Prostate gland (tissue), 2 donors: ENCODE measurements at regions not wholly inside any gene's neighbourhood (a gene's known extent, or its start where the extent isn't known, plus 50 kb on each side); places are given as distances from the start of the nearest gene placed in this dataset.

Experiments
- DNase-seq: peaks from one replicate; pipeline ENCODE4 v3.0.0-alpha.2; 2019; ENCODE audit warnings: low spot score
- H3K27ac ChIP-seq, 2 donors: fragments of 200-600 bp; sonication (generic); 2 replicates each; pipeline ENCODE4 v1.5.1; 2017 to 2019
- H3K27me3 ChIP-seq: fragments of 200-600 bp; sonication (generic); replicated peaks from 2 replicates; pipeline ENCODE4 v1.5.1; 2019; ENCODE audit not compliant: insufficient read depth
- H3K36me3 ChIP-seq, 2 donors: fragments of 200-600 bp; sonication (generic); 1 replicate in 1 of 2; 2 replicates in 1 of 2; pipeline versions ENCODE4 v1.5.1 to v1.8.1; 2017 to 2019
- H3K4me1 ChIP-seq: fragments of 200-600 bp; sonication (generic); replicated peaks from 2 replicates; pipeline ENCODE4 v1.5.1; 2019
- H3K4me3 ChIP-seq, 2 donors: fragments of 200-600 bp; sonication (generic); 2 replicates each; pipeline ENCODE4 v1.5.1; 2017 to 2019
- H3K9me3 ChIP-seq: fragments of 200-600 bp; sonication (generic); 2 replicates; pipeline ENCODE4 v1.5.1; 2017
- POLR2A ChIP-seq: fragments of 450-650 bp; IDR thresholded peaks from one replicate; pipeline ENCODE4 v1.6.1; 2016; ENCODE audit warnings: antibody characterized with exemption, mild to moderate bottlenecking
- POLR2AphosphoS5 ChIP-seq: sonication (generic); formaldehyde crosslinking; IDR thresholded peaks from one replicate; pipeline ENCODE4 v1.6.1; 2017; ENCODE audit warnings: antibody characterized with exemption
- WGBS: methylation state at CpG from one replicate; pipeline ENCODE4 v1.1.5; 2018; 5-methylcytosine and 5-hydroxymethylcytosine counted together
- intact Hi-C: fragments of 100-400 bp; cut with DNase I; formaldehyde crosslinking; loops from one replicate; pipeline ENCODE4 v1.14.2; 2022
- TF ChIP-seq, protein P1 (sequence below), 4 experiments: fragments of 200-600 bp in 2 of 4; fragments of 450-650 bp in 2 of 4; sonication (generic) in 2 of 4; IDR thresholded peaks; 1 replicate in 3 of 4; 2 replicates in 1 of 4; pipeline ENCODE4 v1.5.1; 2016 to 2019; ENCODE audit warnings: antibody characterized with exemption in 4 of 4, mild to moderate bottlenecking in 2 of 4, moderate library complexity in 2 of 4

GRCh38 chr9:82247318-82247717, 258.7 kb downstream of the SPATA31D1 start:
- Histone ChIP-seq H3K4me3 (no peak overlapping the region), H3K27me3 (no peaks in the 10 kb centered on the region), H3K27ac (no peak overlapping the region), H3K4me1 (no peaks in the 10 kb centered on the region), H3K36me3 (no peaks in the 10 kb centered on the region), H3K9me3 (no peaks in the 10 kb centered on the region)
- intact Hi-C loops, result no loop called here
- TF ChIP-seq POLR2A (no peak), POLR2AphosphoS5 (no peak)
- TF ChIP-seq, protein P1, sequence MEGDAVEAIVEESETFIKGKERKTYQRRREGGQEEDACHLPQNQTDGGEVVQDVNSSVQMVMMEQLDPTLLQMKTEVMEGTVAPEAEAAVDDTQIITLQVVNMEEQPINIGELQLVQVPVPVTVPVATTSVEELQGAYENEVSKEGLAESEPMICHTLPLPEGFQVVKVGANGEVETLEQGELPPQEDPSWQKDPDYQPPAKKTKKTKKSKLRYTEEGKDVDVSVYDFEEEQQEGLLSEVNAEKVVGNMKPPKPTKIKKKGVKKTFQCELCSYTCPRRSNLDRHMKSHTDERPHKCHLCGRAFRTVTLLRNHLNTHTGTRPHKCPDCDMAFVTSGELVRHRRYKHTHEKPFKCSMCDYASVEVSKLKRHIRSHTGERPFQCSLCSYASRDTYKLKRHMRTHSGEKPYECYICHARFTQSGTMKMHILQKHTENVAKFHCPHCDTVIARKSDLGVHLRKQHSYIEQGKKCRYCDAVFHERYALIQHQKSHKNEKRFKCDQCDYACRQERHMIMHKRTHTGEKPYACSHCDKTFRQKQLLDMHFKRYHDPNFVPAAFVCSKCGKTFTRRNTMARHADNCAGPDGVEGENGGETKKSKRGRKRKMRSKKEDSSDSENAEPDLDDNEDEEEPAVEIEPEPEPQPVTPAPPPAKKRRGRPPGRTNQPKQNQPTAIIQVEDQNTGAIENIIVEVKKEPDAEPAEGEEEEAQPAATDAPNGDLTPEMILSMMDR (IDR thresholded peaks at IDR 0.05), result no peak
- no peak for DNase-seq
- 100% methylated on average over 1 of the region's 1 CpG for WGBS

DNA sequence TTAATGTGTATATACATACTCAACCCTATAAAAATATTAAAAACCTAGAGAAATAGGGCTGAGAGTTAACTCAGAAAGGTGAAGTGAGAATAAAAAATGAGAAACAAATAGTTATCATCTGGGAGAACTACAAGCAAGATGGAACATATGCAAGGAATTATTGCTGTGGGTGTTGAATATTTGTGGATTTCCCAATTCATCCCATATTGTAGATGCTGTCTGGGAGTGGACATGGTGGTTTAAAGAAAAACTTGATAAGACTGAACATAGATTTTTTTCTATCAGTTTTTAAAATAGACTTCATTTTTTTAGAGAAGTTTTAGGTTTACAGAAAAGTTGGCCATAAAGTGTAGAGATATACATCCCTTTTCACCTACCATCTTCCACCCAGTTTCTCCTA, 263.5 kb downstream of the SPATA31D1 start:
- no peak overlapping the region for H3K27ac ChIP-seq
- intact Hi-C loops, result no loop called here
- no peaks in the 10 kb centered on the region for H3K27me3 ChIP-seq
- no peak for DNase-seq
- TF ChIP-seq, protein P1 (IDR thresholded peaks at IDR 0.05), result no peak
- TF ChIP-seq POLR2AphosphoS5, result no peak
- TF ChIP-seq POLR2A, result no peak
- no peaks in the 10 kb centered on the region for H3K4me1 ChIP-seq
- H3K9me3 ChIP-seq, result no peaks in the 10 kb centered on the region
- no peaks in the 10 kb centered on the region for H3K36me3 ChIP-seq
- H3K4me3 ChIP-seq, result no peak overlapping the region

- intact Hi-C loops, result no loop called here
- 100% methylated on average over 1 of the region's 1 CpG for WGBS
- no peak for DNase-seq
Observed at GRCh38 chr9:82254646-82255367, 266.2 kb downstream of the SPATA31D1 start.

DNA sequence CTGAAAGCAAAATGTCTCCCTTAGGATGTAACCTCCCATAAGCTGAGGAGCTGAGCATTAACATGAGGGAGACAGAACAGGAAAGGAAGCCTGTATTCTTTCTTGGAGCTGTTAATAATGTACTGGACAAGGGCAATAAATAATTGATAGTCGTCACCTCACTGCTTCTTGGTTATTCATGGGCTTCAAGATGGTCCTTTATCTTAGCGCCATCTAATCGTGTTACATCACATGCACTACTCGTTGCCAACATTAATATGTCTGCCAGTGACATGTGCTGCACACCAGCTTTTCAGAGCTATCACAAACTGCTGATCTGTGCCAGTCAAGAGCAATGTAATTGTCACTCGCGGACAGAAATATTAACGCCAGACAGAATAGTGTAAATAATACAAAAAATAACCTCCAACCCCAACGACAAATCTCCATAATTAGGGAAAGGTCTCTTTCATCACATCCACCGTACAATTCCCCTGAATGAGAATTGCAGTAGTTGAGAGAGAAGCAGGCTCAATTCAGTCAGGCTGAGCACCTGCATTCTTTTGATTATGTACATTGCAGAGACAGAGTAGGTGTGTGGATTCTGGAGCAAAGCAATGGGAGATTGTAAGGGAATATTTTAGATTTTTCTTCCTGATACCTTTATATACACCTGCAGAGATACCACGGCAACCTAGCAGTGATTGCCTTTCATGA, 267.1 kb downstream of the SPATA31D1 start:
- no peaks in the 10 kb centered on the region for H3K27me3 ChIP-seq
- no peak for DNase-seq
- H3K27ac ChIP-seq, result no peak overlapping the region
- WGBS, result 80% methylated on average over 10 of the region's 10 CpGs
- intact Hi-C loops, result no loop called here
- no peak overlapping the region for H3K4me3 ChIP-seq
- no peaks in the 10 kb centered on the region for H3K4me1 ChIP-seq
- no peaks in the 10 kb centered on the region for H3K9me3 ChIP-seq
- TF ChIP-seq POLR2AphosphoS5 (no peak), POLR2A (no peak)
- TF ChIP-seq, protein P1 (IDR thresholded peaks at IDR 0.05), result no peak
- H3K36me3 ChIP-seq, result no peaks in the 10 kb centered on the region

More at GRCh38 chr9:82254646-82255367, 266.2 kb downstream of the SPATA31D1 start:
- Histone ChIP-seq H3K27me3 (no peaks in the 10 kb centered on the region), H3K4me1 (no peaks in the 10 kb centered on the region), H3K9me3 (no peaks in the 10 kb centered on the region), H3K36me3 (no peaks in the 10 kb centered on the region), H3K4me3 (no peak overlapping the region), H3K27ac (no peak overlapping the region)
- TF ChIP-seq, protein P1 (IDR thresholded peaks at IDR 0.05), result no peak
- TF ChIP-seq POLR2A (no peak), POLR2AphosphoS5 (no peak)

DNA sequence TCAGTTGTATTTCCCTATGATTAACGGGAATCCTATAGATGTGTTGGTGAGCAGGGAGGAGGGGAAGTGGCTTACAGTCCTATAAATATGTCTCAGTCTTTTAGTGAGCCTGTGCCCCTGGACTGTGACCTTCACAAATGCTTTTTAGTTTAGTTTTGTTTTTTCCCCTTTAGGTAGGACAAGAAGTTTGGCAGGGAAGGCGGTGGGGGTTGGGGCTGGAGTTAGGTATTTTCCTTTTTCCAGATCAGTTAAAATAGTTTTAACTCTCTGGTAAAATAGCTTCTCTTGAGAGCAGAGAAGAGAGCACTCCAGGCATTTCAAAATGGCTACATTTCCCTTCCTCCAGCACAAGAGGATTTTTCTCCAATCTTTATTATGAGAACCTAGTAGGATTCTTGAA, 272.1 kb downstream of the SPATA31D1 start:
- H3K27ac ChIP-seq, result no peak overlapping the region
- no peak for TF ChIP-seq POLR2A
- no peak for TF ChIP-seq POLR2AphosphoS5
- TF ChIP-seq, protein P1 (IDR thresholded peaks at IDR 0.05), result no peak
- H3K36me3 ChIP-seq, result no peaks in the 10 kb centered on the region
- WGBS, result 60% methylated on average over 2 of the region's 2 CpGs
- no peaks in the 10 kb centered on the region for H3K9me3 ChIP-seq
- no peak for DNase-seq
- no peak overlapping the region for H3K4me3 ChIP-seq
- no peaks in the 10 kb centered on the region for H3K27me3 ChIP-seq
- H3K4me1 ChIP-seq, result no peaks in the 10 kb centered on the region
- intact Hi-C loops, result no loop called here
